Epithelial cell of proximal tubule (primary cell): ENCODE measurements at regions not wholly inside any gene's neighbourhood (a gene's known extent, or its start where the extent isn't known, plus 50 kb on each side); places are given as distances from the start of the nearest gene placed in this dataset.
A peak's percentile ranks its signal among the peaks of the same experiment; 100 is the strongest.
"Not testable (repeated sequence)": the region's sequence is repeated elsewhere in the genome, so short reads cannot be mapped to it uniquely, and the experiment has no call there.

Experiments used
- DNase-seq: peaks from one replicate; pipeline ENCODE4 v3.0.0-alpha.2; 2011; ENCODE audit warnings: low read depth
- H3K4me3 ChIP-seq: 2 replicates; pipeline ENCODE4 v1.5.1; 2011; ENCODE audit warnings: low read depth, mild to moderate bottlenecking, low read length
- TF ChIP-seq, protein P1 (sequence below): conservative IDR thresholded peaks from 2 replicates; pipeline ENCODE4 v1.5.1; 2012; ENCODE audit warnings: low read depth, mild to moderate bottlenecking, low read length

GRCh38 chr2:53211201-53211774 lies 556.3 kb upstream of the CHAC2 start:
- DNase-seq, result no peak
- TF ChIP-seq, protein P1, sequence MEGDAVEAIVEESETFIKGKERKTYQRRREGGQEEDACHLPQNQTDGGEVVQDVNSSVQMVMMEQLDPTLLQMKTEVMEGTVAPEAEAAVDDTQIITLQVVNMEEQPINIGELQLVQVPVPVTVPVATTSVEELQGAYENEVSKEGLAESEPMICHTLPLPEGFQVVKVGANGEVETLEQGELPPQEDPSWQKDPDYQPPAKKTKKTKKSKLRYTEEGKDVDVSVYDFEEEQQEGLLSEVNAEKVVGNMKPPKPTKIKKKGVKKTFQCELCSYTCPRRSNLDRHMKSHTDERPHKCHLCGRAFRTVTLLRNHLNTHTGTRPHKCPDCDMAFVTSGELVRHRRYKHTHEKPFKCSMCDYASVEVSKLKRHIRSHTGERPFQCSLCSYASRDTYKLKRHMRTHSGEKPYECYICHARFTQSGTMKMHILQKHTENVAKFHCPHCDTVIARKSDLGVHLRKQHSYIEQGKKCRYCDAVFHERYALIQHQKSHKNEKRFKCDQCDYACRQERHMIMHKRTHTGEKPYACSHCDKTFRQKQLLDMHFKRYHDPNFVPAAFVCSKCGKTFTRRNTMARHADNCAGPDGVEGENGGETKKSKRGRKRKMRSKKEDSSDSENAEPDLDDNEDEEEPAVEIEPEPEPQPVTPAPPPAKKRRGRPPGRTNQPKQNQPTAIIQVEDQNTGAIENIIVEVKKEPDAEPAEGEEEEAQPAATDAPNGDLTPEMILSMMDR, result no peak
- H3K4me3 ChIP-seq, result no peak overlapping the region

GRCh38 chr2:53210538-53210937 lies 557.1 kb upstream of the CHAC2 start:
- no peak for DNase-seq
- TF ChIP-seq, protein P1, result peak; percentile 15
- H3K4me3 ChIP-seq, result no peak overlapping the region

GRCh38 chr2:53209679-53210458 lies 557.7 kb upstream of the CHAC2 start:
- H3K4me3 ChIP-seq, result no peak overlapping the region
- no peak for DNase-seq
- TF ChIP-seq, protein P1, result no peak

DNA sequence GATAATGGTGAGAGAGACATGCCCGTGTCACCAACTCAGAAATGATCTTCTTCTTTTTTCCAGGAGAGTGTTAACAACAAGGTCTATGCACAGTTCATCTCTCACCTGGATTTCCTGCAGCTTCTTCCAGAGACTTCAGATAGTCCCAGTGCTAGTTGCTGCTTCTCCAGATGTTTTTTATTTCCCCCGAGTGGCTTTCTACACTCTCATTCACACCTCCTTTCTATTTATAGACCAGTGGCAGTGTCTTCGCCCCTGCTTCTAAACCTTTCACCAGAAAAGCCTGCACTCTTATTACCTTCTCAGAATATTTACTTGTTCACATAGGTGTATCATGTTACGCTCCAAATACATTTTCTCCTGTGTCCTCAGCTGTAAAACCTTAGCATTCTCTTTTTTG lies 558.8 kb upstream of the CHAC2 start:
- H3K4me3 ChIP-seq, result no peak overlapping the region
- DNase-seq, result no peak
- TF ChIP-seq, protein P1, result no peak

DNA sequence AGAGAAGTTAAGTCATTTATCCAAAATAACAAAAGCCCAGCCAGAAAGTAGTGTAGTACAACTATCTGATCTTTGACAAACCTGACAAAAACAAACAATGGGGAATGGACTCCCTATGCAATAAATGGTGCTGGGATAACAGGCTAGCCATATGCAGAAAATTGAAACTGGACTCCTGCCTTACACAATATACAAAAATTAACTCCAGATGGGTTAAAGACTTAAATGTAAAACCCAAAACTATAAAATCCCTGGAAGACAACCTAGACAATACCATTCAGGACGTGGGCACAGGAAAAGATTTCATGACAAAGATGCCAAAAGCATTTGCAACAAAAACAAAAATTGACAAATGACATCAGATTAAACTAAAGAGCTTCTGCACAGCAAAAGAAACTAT lies 561.4 kb upstream of the CHAC2 start:
- DNase-seq, H3K4me3 ChIP-seq: not testable (repeated sequence)

DNA sequence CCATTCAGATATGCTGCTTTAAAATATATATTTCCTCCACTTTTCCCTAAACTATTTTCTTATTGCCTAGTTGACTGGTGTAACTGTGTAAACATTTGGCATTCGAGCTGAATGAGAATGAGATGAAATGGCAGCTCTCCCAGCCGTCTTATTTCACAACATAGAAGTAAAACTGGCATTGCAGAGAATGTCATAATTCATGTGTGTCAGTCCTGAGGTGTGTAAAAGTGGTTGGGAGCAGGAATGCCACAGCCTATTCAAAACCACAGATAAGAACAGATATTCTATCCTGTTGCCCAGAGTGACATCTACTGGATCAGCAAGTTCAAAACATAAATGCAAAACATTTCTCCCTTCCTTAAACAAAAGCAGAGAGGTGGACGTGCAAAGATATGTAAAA lies 565.5 kb upstream of the CHAC2 start:
- TF ChIP-seq, protein P1, result peak; percentile 72
- no peak overlapping the region for H3K4me3 ChIP-seq
- DNase-seq, result peak; percentile 79

DNA sequence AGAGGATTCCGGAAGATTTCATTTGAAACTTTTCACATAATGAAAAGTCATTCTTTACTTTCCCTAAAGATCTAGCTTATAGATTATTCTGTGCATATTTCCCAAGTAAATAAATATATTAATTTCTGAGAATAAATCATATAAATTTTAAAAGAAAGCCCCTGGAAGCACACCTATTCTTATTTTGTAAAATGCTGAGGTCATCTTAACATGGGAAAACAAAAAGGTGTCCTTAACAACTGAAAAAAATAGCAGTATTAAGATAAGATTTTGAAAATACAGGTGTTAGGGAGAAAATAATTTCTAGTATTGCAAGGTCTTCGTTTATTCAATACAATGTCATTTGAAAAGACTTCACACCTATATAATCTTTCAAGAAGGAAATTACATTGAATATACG lies 567.5 kb upstream of the CHAC2 start:
- no peak overlapping the region for H3K4me3 ChIP-seq
- TF ChIP-seq, protein P1, result no peak
- no peak for DNase-seq
